ENCODE measurements at regions not wholly inside any gene's neighbourhood (a gene's known extent, or its start where the extent isn't known, plus 50 kb on each side); places are given as distances from the start of the nearest gene placed in this dataset.

DNA sequence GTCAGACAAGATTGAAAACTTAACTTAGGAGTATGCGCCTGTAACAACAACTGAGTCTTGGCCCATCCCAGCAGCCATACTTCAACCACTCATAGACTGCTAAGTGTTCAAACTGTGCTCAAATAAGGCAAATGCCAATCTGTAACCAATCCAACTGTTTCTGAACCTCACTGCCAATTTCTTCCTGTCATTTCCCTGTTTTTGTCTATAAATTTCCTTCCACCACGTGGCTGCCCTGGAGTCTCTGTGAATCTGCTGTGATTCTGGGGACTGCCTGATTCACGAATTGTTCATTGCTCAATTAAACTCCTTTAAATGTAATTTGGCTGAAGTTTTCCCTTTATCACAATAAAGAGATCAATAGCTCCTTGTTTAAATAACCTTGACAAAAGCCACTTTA, 50.8 kb upstream of the FREM2 start:
- TF ChIP-seq, protein P1, sequence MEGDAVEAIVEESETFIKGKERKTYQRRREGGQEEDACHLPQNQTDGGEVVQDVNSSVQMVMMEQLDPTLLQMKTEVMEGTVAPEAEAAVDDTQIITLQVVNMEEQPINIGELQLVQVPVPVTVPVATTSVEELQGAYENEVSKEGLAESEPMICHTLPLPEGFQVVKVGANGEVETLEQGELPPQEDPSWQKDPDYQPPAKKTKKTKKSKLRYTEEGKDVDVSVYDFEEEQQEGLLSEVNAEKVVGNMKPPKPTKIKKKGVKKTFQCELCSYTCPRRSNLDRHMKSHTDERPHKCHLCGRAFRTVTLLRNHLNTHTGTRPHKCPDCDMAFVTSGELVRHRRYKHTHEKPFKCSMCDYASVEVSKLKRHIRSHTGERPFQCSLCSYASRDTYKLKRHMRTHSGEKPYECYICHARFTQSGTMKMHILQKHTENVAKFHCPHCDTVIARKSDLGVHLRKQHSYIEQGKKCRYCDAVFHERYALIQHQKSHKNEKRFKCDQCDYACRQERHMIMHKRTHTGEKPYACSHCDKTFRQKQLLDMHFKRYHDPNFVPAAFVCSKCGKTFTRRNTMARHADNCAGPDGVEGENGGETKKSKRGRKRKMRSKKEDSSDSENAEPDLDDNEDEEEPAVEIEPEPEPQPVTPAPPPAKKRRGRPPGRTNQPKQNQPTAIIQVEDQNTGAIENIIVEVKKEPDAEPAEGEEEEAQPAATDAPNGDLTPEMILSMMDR (IDR thresholded peaks at IDR 0.05; ENCODE audit: low read depth, low read length) = no peak
- DNase-seq (ENCODE audit: low read depth in 2 of 2) = no peak
- H3K4me3 ChIP-seq (replicated peaks in 1 of 2; ENCODE audit: low read depth in 2 of 2, low read length in 2 of 2) = no peak overlapping the region

DNA sequence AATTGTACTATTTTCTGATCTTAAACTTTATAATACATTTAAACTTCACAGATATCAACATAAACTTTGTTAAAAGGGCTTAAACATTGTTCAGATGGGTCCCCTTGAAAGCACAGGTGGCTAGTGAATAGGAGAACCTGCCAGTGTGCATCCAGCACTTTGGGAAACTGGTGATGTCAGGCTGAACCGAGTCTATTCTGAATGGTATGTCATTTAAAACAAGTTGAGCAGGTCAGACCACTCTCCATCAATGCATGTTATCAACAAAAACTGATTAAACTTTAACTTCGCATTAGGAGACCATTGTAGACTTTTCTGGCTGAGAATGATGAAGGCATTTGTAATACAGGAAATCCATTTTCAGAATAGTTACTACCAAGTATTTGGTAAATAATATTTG, 50.1 kb upstream of the FREM2 start:
- DNase-seq (ENCODE audit: low read depth in 2 of 2) = no peak
- TF ChIP-seq, protein P1 (IDR thresholded peaks at IDR 0.05; ENCODE audit: low read depth, low read length) = no peak
- no peak overlapping the region for H3K4me3 ChIP-seq (replicated peaks in 1 of 2; ENCODE audit: low read depth in 2 of 2, low read length in 2 of 2)
